ENCODE measurements at regions not wholly inside any gene's neighbourhood (a gene's known extent, or its start where the extent isn't known, plus 50 kb on each side); places are given as distances from the start of the nearest gene placed in this dataset.
A peak's percentile ranks its signal among the peaks of the same experiment; 100 is the strongest.
"Not testable (repeated sequence)": the region's sequence is repeated elsewhere in the genome, so short reads cannot be mapped to it uniquely, and the experiment has no call there.

GRCh38 chr13:79906345-79906744 lies 425.4 kb downstream of the NDFIP2 start:
- DNase-seq = no peak

- no peak for DNase-seq
Measured at GRCh38 chr13:79905018-79905417, 424.1 kb downstream of the NDFIP2 start.

DNA sequence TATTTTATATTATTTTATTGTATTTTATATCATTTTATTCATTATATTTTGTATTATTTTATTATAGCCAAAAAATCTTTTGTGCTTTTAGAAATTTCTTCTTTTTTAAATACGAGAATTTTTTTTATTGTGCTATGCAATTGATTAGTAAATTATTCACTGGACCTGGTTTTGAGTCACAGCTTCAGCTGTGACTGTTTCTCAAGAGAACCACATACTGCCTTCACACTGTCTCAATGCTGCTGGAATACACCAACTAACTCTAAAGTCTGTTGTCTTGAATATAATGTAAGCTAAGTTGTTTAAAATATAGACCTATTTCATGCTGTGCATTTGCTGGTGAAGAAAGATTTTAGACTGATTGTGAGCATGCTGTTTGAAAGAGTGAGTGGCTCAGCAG lies 423.6 kb downstream of the NDFIP2 start:
- no peak for DNase-seq

- DNase-seq = no peak
Measured at GRCh38 chr13:79901336-79901735, 420.4 kb downstream of the NDFIP2 start.

- no peak for DNase-seq
Measured at GRCh38 chr13:79900356-79900755, 419.4 kb downstream of the NDFIP2 start.

GRCh38 chr13:79898996-79899395 lies 418.0 kb downstream of the NDFIP2 start:
- no peak for DNase-seq

DNA sequence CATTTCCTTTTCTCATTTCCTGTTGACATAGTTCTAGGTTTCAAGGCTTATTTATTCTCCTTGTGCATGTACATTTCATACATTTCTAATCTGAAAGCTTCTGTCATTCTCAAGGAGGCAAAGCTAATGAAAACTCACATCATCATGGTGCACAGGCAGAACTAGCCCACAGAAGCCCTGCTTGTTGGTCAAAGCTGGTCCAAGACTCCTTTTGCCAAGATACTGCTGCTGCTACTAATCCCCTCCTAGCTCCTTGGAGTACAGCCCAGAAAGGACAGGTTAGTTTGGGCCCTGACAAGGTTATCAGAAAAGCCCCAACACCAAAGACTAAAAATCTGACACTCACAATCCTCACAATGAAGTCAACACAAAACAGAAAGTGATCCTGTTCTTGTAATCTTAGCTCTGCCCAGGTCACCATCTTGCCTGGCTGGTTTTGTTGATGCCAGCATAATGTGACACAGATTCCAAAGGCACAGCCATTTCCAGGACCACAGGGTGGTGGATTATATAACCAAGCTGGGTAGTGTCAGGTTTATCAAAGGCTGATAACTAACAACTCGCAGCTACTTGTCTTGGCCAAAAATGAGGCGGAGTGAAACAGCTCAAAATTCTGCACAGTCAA lies 417.4 kb downstream of the NDFIP2 start:
- no peak for DNase-seq

DNA sequence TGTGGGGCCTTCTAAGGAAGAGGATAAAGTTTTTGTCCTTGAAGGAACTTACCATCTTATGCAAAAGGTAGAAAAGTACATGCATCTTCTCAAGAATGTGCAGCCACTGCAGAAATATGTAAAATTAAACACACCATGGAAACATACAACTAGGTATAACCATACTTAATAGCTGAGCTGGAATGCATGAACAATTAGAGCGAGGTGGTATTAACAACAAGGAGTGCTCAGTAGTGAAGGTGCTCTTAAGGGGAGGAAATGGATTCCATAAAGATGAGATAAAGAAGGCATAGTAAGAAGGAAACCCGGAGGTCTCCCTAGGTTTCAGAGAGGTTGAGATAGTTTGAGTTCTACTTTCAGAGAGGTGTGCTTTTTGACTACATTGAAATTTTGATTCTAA lies 415.9 kb downstream of the NDFIP2 start:
- no peak for DNase-seq

DNA sequence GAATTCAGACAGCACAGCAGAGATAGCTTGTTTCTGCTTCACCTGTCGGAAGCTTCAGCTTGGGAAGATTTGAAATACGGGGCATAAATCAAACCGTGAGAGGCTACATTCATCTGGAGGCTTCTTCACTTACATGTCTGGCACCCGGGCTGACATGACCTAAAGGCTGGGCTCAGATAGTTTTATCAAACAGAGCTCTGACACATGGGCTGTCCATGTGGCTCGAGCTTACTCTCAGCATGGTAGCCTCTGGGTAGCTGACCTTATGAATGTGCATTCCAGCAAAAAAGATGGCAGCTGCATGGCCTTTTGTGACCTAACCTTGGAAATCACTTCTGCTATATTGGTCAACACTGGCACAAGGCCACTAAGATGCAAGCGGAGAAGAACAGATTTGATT lies 414.5 kb downstream of the NDFIP2 start:
- no peak for DNase-seq

GRCh38 chr13:79887278-79887677 lies 406.3 kb downstream of the NDFIP2 start:
- not testable (repeated sequence) for DNase-seq

- DNase-seq = no peak
Measured at GRCh38 chr13:79886601-79887000, 405.6 kb downstream of the NDFIP2 start.

GRCh38 chr13:79884890-79885289 lies 403.9 kb downstream of the NDFIP2 start:
- no peak for DNase-seq

GRCh38 chr13:79883216-79883615 lies 402.3 kb downstream of the NDFIP2 start:
- no peak for DNase-seq

DNA sequence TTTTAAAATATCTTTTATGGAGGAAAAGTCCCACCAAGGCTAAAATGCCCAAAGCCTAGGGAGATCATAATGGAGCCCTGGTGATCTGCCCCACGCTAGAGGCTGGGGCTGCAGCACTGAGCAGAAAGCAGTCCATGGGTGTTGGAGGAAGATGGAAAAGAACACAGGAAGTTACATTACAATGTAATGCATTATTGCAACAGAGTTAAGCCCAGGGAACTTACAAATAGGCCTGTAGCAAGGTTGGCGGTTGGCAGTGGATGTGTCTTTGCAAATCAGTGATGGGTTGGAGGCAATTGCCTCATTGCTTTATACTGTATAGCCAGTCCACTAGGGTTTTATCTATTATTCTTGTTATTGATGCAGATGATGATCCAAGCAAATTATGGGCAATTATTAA lies 399.9 kb downstream of the NDFIP2 start:
- DNase-seq = peak; percentile 99

GRCh38 chr13:79874396-79875360 lies 393.7 kb downstream of the NDFIP2 start:
- DNase-seq = no peak

GRCh38 chr13:79871594-79871993 lies 390.6 kb downstream of the NDFIP2 start:
- no peak for DNase-seq

GRCh38 chr13:79870766-79871165 lies 389.8 kb downstream of the NDFIP2 start:
- DNase-seq = no peak

DNA sequence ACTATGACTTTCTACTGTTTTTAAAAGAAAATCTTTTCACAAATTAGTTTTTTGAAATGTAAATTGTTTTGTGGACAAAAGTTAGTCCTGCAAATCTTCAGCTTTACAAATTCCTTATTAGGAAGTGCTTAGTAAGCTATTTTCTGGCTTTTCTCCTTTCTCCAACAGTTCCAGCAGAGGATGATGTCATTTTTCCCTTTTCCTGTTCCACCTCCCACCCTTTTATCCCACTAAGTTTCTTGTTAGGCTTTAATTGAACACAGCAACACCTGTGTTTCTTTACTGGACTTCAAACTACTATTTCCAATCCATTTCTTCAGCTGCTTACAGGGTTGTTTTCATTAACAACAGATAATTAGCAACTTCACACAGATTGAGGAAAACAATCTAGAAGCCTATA lies 389.2 kb downstream of the NDFIP2 start:
- DNase-seq = no peak

- DNase-seq = no peak
Measured at GRCh38 chr13:79869326-79869725, 388.4 kb downstream of the NDFIP2 start.

- DNase-seq = peak; percentile 95 to 97
Measured at GRCh38 chr13:79867254-79867653, 386.3 kb downstream of the NDFIP2 start.

GRCh38 chr13:79866436-79866835 lies 385.5 kb downstream of the NDFIP2 start:
- no peak for DNase-seq

DNA sequence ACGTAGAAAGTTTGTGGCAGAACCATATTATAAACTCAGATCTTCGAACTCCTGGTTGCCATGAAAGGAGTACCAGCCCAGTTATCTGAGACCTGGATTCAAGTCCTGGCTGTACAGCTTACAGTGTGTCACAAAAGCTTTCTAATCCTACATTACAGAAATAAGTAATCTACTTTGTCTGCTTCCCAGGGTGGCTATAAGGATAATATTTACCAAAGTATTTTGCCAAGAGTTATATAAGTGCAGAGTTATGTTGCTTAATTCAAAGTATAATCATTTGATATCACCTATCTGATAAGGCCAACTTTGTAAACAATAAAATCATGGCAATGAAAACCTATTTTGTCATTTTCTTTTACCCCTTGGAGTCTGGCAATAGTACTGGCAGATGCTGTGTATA lies 381.6 kb downstream of the NDFIP2 start:
- DNase-seq = no peak

DNA sequence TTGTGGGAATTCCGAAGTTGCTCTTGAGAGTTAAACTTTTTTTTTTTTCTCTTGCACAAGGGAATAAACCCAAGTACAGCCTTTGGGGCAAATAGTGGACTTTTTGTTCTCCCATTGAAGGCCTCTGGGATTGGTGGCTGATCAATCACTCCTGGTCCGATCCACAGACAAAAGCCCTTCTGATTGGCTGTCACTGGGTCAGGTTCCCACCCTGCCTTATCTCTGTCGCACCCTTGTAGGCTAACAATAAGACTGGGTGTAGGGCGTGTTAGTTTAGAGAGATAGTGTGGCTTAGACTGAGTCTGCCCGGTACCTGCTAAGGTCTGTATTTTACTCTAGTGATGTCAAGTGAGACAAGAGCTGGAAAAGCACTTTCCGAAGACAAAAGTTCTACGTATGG lies 380.8 kb downstream of the NDFIP2 start:
- DNase-seq = no peak

GRCh38 chr13:79860791-79861190 lies 379.8 kb downstream of the NDFIP2 start:
- DNase-seq = no peak
